HepG2 (cell line): ENCODE measurements at regions not wholly inside any gene's neighbourhood (a gene's known extent, or its start where the extent isn't known, plus 50 kb on each side); places are given as distances from the start of the nearest gene placed in this dataset.

ENCODE experiments used
- ATAC-seq: fragments of 200-7000 bp; cut with Tn5 transposase; 3 replicates; pipeline ENCODE4 v1.9.1; 2020; ENCODE audit warnings: mild to moderate bottlenecking, moderate library complexity
- BruUV-seq: library from RNA; stranded (reverse); fragments of 400-500 nt; replicated peaks from 2 replicates; lab custom pipeline; 2021; lab: Mats Ljungman, UMichigan
- CTCF ChIA-PET: fragments of 300-600 bp; formaldehyde crosslinking; extraction: SDS; loops from one replicate; lab custom pipeline; 2021; ENCODE audit warnings: low total read pairs, inconsistent platforms, low intra/inter-chr PET ratio; lab: Yijun Ruan, JAX
- POLR2A ChIA-PET: fragments of 350-600 bp; sonication (Branson Sonifier 250); formaldehyde crosslinking; loops from one replicate; lab custom pipeline; 2020; ENCODE audit warnings: antibody characterized with exemption, inconsistent platforms; lab: Yijun Ruan, JAX
- DNase-seq: peaks from one replicate; pipeline ENCODE4 v3.0.0-alpha.2; 2015; ENCODE audit warnings: low spot score
- FAIRE-seq: peaks from 3 replicates; lab custom pipeline; 2011; peaks lifted over from hg19 to GRCh38; lab: Jason Lieb, UNC
- H2AFZ ChIP-seq: one replicate; pipeline ENCODE4 v1.6.1; 2011; ENCODE audit warnings: low read length, inconsistent platforms
- H3K27ac ChIP-seq: fragments of 300-600 bp; 3 replicates; pipeline ENCODE4 v1.8.0; 2011; ENCODE audit warnings: mixed run types, mild to moderate bottlenecking, mixed read lengths, low read length, inconsistent platforms; ENCODE audit not compliant: insufficient read depth; ENCODE audit errors: extremely low read length
- H3K27me3 ChIP-seq, 2 experiments: fragments of 200-600 bp in 1 of 2; 2 replicates in 1 of 2; 3 replicates in 1 of 2; pipeline versions ENCODE4 v1.6.0 to v1.8.0; 2011; ENCODE audit warnings: low read length in 2 of 2, mild to moderate bottlenecking in 2 of 2, moderate library complexity in 2 of 2, inconsistent platforms in 1 of 2; ENCODE audit not compliant: insufficient read depth in 2 of 2, control insufficient read depth in 1 of 2
- H3K36me3 ChIP-seq, 2 experiments: fragments of 200-600 bp in 1 of 2; replicated peaks in 1 of 2; 2 replicates in 1 of 2; 3 replicates in 1 of 2; pipeline versions ENCODE4 v1.5.1 to v1.8.0; 2011; ENCODE audit warnings: low read length in 2 of 2, inconsistent platforms in 1 of 2; ENCODE audit not compliant: insufficient read depth in 2 of 2, control insufficient read depth in 1 of 2
- H3K4me1 ChIP-seq: 2 replicates; pipeline ENCODE4 v1.5.1; 2012; ENCODE audit warnings: low read length, inconsistent platforms; ENCODE audit not compliant: insufficient read depth
- H3K4me2 ChIP-seq: 2 replicates; pipeline ENCODE4 v1.6.0; 2011; ENCODE audit warnings: low read depth, low read length, inconsistent platforms
- H3K4me3 ChIP-seq, 3 experiments: fragments of 200-600 bp in 1 of 3; sonication (generic), shearing (Covaris generic) in 1 of 3; replicated peaks in 1 of 3; 2 replicates each; pipeline ENCODE4 v1.5.1; 2011 to 2016; ENCODE audit warnings: low read length in 3 of 3, inconsistent platforms in 2 of 3, low read depth in 2 of 3, mild to moderate bottlenecking in 2 of 3, control low read depth in 1 of 3, mixed read lengths in 1 of 3; ENCODE audit not compliant: insufficient read depth in 1 of 3
- H3K79me2 ChIP-seq: one replicate; pipeline ENCODE4 v1.6.1; 2011; ENCODE audit warnings: low read length, inconsistent platforms; ENCODE audit not compliant: insufficient read depth
- H3K9ac ChIP-seq: 2 replicates; pipeline ENCODE4 v1.6.0; 2011; ENCODE audit warnings: mild to moderate bottlenecking, low read depth, low read length, inconsistent platforms; ENCODE audit not compliant: insufficient read depth
- H3K9me3 ChIP-seq: 2 replicates; pipeline ENCODE4 v1.5.1; 2012; ENCODE audit warnings: mild to moderate bottlenecking, low read length
- H4K20me1 ChIP-seq: 2 replicates; pipeline ENCODE4 v1.6.0; 2011; ENCODE audit warnings: inconsistent platforms, mild to moderate bottlenecking, low read length, moderate library complexity; ENCODE audit not compliant: insufficient read depth
- DZIP1 ChIP-seq: sonication (generic); formaldehyde crosslinking; IDR thresholded peaks from 2 replicates; pipeline ENCODE4 v1.5.0; 2020; ENCODE audit warnings: mild to moderate bottlenecking, missing genetic modification reagents
- HDAC2 ChIP-seq: sonication (generic); formaldehyde crosslinking; IDR thresholded peaks from 2 replicates; pipeline ENCODE4 v1.4.0; 2020; ENCODE audit warnings: missing genetic modification reagents
- RFX1 ChIP-seq: fragments of 450-650 bp; IDR thresholded peaks from 2 replicates; pipeline ENCODE4 v1.6.1; 2017
- TCF7L2 ChIP-seq: IDR thresholded peaks from 2 replicates; pipeline ENCODE4 v1.6.1; 2011; ENCODE audit warnings: mild to moderate bottlenecking, low read depth, low read length, moderate library complexity
- UBTF ChIP-seq: sonication (generic); formaldehyde crosslinking; IDR thresholded peaks from 2 replicates; pipeline ENCODE4 v1.4.0; 2020; ENCODE audit warnings: mild to moderate bottlenecking, missing genetic modification reagents
- ZBTB3 ChIP-seq: sonication (generic); formaldehyde crosslinking; IDR thresholded peaks from 2 replicates; pipeline ENCODE4 v1.4.0; 2020; ENCODE audit warnings: low read depth, mild to moderate bottlenecking, moderate library complexity, missing genetic modification reagents, borderline replicate concordance
- ZNF335 ChIP-seq: sonication (generic); formaldehyde crosslinking; IDR thresholded peaks from 2 replicates; pipeline ENCODE4 v1.4.0; 2020; ENCODE audit warnings: missing genetic modification reagents
- ZSCAN31 ChIP-seq: sonication (generic); formaldehyde crosslinking; IDR thresholded peaks from 2 replicates; pipeline ENCODE4 v1.5.0; 2020; ENCODE audit warnings: low read depth, mild to moderate bottlenecking, missing genetic modification reagents
- WGBS: methylation state at CpG from one replicate; pipeline ENCODE4 v1.1.6; 2017; ENCODE audit warnings: low lambda C conversion rate; 5-methylcytosine and 5-hydroxymethylcytosine counted together
- in situ Hi-C: cut with HindIII; loops from 2 replicates; pipeline ENCODE4 v1.10.0; 2017; ENCODE audit warnings: low pct_unique_long_range_greater_than_20kb; ENCODE audit not compliant: extremely low pct_ligation_motif_present
- intact Hi-C: fragments of 100-400 bp; cut with micrococcal nuclease; formaldehyde crosslinking; loops from one replicate; pipeline ENCODE4 v1.10.0; 2022; ENCODE audit not compliant: unreplicated experiment

DNA sequence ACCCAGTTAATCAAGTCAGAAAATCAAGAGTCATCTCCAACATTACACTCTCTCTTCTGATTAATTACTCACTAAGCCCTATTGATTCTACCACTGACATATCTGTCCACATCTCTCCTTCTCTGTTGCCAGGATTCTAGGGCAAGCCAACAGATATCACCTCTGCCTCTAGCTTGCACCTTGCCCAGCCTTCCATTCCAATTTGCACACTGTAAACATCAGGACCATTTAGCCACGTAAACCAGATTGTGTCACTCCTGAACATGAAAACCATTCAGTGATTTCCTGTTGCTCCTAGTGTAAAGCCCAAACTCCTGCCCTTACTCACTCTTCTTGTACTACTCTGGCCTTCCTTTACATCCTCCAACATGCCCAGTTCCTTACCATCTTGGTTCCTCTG, 68.0 kb upstream of the PLS3 start:
- Histone ChIP-seq H3K4me1 (no peaks in the 10 kb centered on the region), H3K79me2 (no peaks in the 10 kb centered on the region), H2AFZ (no peak overlapping the region), H3K27ac (no peak overlapping the region), H4K20me1 (no peaks in the 10 kb centered on the region), H3K9ac (no peak overlapping the region), H3K27me3 (no peaks in the 10 kb centered on the region), H3K9me3 (no peaks in the 10 kb centered on the region), H3K4me2 (no peak overlapping the region), H3K4me3 (no peak overlapping the region), H3K36me3 (no peaks in the 10 kb centered on the region)
- no peak for ATAC-seq
- no peak for TF ChIP-seq RFX1
- no peak for TF ChIP-seq ZBTB3 (CRISPR knock-in tag)
- no peak for TF ChIP-seq ZSCAN31 (CRISPR knock-in tag)
- no peak for TF ChIP-seq TCF7L2
- no peak for TF ChIP-seq DZIP1 (CRISPR knock-in tag)
- no peak for TF ChIP-seq UBTF (CRISPR knock-in tag)
- TF ChIP-seq HDAC2 (CRISPR knock-in tag), result no peak
- no peak for TF ChIP-seq ZNF335 (CRISPR knock-in tag)
- FAIRE-seq, result no peak
- in situ Hi-C loops, result no loop called here
- no TSS peak for BruUV-seq
- ChIA-PET POLR2A (no interaction called here), CTCF (no interaction called here)
- DNase-seq, result no peak
- intact Hi-C loops, result loop anchor here (5.0 to 10.0 kb wide), 2 partner anchors 98 to 476 kb away; partner anchors contain the start of gene IL13RA2
- 0% methylated on average over 1 of the region's 1 CpG for WGBS
